Thyroid gland (tissue), 4 donors: ENCODE measurements at regions not wholly inside any gene's neighbourhood (a gene's known extent, or its start where the extent isn't known, plus 50 kb on each side); places are given as distances from the start of the nearest gene placed in this dataset.

ENCODE experiments used
- CTCF ChIP-seq, 6 experiments: fragments of 200-600 bp in 3 of 6; fragments of 450-650 bp in 3 of 6; sonication (generic) in 3 of 6; IDR thresholded peaks; one replicate each; pipeline ENCODE4 v1.5.1; 2016 to 2019; ENCODE audit warnings: antibody characterized with exemption in 6 of 6, mild to moderate bottlenecking in 2 of 6, inconsistent platforms in 1 of 6, moderate library complexity in 1 of 6
- POLR2A ChIP-seq, 2 donors: fragments of 450-650 bp; IDR thresholded peaks; one replicate each; pipeline ENCODE4 v1.6.1; 2017; ENCODE audit warnings: antibody characterized with exemption in 2 of 2, mild to moderate bottlenecking in 2 of 2, moderate library complexity in 1 of 2

GRCh38 chr10:94251098-94251497 is 111.6 kb downstream of the NOC3L start:
- TF ChIP-seq CTCF (IDR thresholded peaks at IDR 0.05) (no peak), POLR2A (IDR thresholded peaks at IDR 0.05) (no peak)
